Osteoblast (primary cell): ENCODE measurements at regions not wholly inside any gene's neighbourhood (a gene's known extent, or its start where the extent isn't known, plus 50 kb on each side); places are given as distances from the start of the nearest gene placed in this dataset.
A peak's percentile ranks its signal among the peaks of the same experiment; 100 is the strongest.

Experiments used
- DNase-seq: peaks from one replicate; pipeline ENCODE4 v3.0.0; 2011; ENCODE audit warnings: low spot score, mixed read lengths; ENCODE audit not compliant: insufficient read length; ENCODE audit errors: missing footprints
- H2AFZ ChIP-seq: 2 replicates; pipeline ENCODE4 v1.6.0; 2011; ENCODE audit warnings: mild to moderate bottlenecking, low read length
- H3K27ac ChIP-seq: 2 replicates; pipeline ENCODE4 v1.5.1; 2011; ENCODE audit warnings: mild to moderate bottlenecking, low read depth, low read length, moderate library complexity
- H3K27me3 ChIP-seq: 2 replicates; pipeline ENCODE4 v1.6.0; 2012; ENCODE audit warnings: mild to moderate bottlenecking, control low read depth, inconsistent platforms, low read length, moderate library complexity; ENCODE audit not compliant: insufficient read depth
- H3K36me3 ChIP-seq: 2 replicates; pipeline ENCODE4 v1.5.1; 2011; ENCODE audit warnings: mild to moderate bottlenecking, low read length, control low read depth, moderate library complexity; ENCODE audit not compliant: insufficient read depth
- H3K4me1 ChIP-seq: 2 replicates; pipeline ENCODE4 v1.5.1; 2011; ENCODE audit warnings: mild to moderate bottlenecking, low read length, control low read depth, moderate library complexity; ENCODE audit not compliant: insufficient read depth
- H3K4me2 ChIP-seq: 2 replicates; pipeline ENCODE4 v1.6.0; 2011; ENCODE audit warnings: mild to moderate bottlenecking, low read length; ENCODE audit not compliant: insufficient read depth
- H3K4me3 ChIP-seq: fragments of 200-600 bp; sonication (generic); 3 replicates; pipeline ENCODE4 v1.5.1; 2012; ENCODE audit warnings: mild to moderate bottlenecking, low read length, inconsistent platforms; ENCODE audit not compliant: insufficient read depth
- H3K79me2 ChIP-seq: 2 replicates; pipeline ENCODE4 v1.6.0; 2012; ENCODE audit warnings: mild to moderate bottlenecking, low read length, control low read depth, inconsistent platforms; ENCODE audit not compliant: insufficient read depth
- H3K9me3 ChIP-seq: 2 replicates; pipeline ENCODE4 v1.5.1; 2011; ENCODE audit warnings: low read depth, low read length, control low read depth
- H4K20me1 ChIP-seq: 2 replicates; pipeline ENCODE4 v1.6.0; 2012; ENCODE audit warnings: mild to moderate bottlenecking, low read length, control low read depth; ENCODE audit not compliant: insufficient read depth
- CTCF ChIP-seq: IDR thresholded peaks from 2 replicates; pipeline ENCODE4 v1.5.1; 2011; ENCODE audit warnings: mild to moderate bottlenecking, low read depth, low read length, moderate library complexity; ENCODE audit errors: extremely low read depth

- Histone ChIP-seq H3K4me2 (no peak overlapping the region), H4K20me1 (no peaks in the 10 kb centered on the region), H3K4me3 (no peak overlapping the region), H2AFZ (no peak overlapping the region), H3K4me1 (peaks cover 35% of the 10 kb centered on the region), H3K27me3 (no peaks in the 10 kb centered on the region), H3K27ac (no peak overlapping the region), H3K36me3 (no peaks in the 10 kb centered on the region), H3K79me2 (no peaks in the 10 kb centered on the region), H3K9me3 (no peaks in the 10 kb centered on the region)
- TF ChIP-seq CTCF: no peak
- DNase-seq: no peak
These were observed 179.9 kb downstream of the PCSK1 start for GRCh38 chr5:96253140-96253539.

- no peak overlapping the region for H3K4me2 ChIP-seq
- H3K27ac ChIP-seq: no peak overlapping the region
- H3K9me3 ChIP-seq: no peaks in the 10 kb centered on the region
- no peaks in the 10 kb centered on the region for H4K20me1 ChIP-seq
- no peak overlapping the region for H2AFZ ChIP-seq
- no peaks in the 10 kb centered on the region for H3K79me2 ChIP-seq
- H3K27me3 ChIP-seq: no peaks in the 10 kb centered on the region
- H3K4me1 ChIP-seq: peaks cover 35% of the 10 kb centered on the region
- no peak for DNase-seq
- H3K4me3 ChIP-seq: no peak overlapping the region
- no peaks in the 10 kb centered on the region for H3K36me3 ChIP-seq
- TF ChIP-seq CTCF: no peak
These were observed 180.5 kb downstream of the PCSK1 start for GRCh38 chr5:96252596-96252995.

GRCh38 chr5:96250782-96251181 lies 182.3 kb downstream of the PCSK1 start:
- Histone ChIP-seq H3K9me3 (no peaks in the 10 kb centered on the region), H3K27ac (no peak overlapping the region), H3K4me2 (no peak overlapping the region), H3K4me1 (peaks cover 37% of the 10 kb centered on the region), H4K20me1 (no peaks in the 10 kb centered on the region), H2AFZ (no peak overlapping the region), H3K27me3 (no peaks in the 10 kb centered on the region), H3K79me2 (no peaks in the 10 kb centered on the region), H3K4me3 (no peak overlapping the region), H3K36me3 (no peaks in the 10 kb centered on the region)
- TF ChIP-seq CTCF: no peak
- DNase-seq: no peak

- H3K36me3 ChIP-seq: no peaks in the 10 kb centered on the region
- H4K20me1 ChIP-seq: no peaks in the 10 kb centered on the region
- TF ChIP-seq CTCF: no peak
- H3K9me3 ChIP-seq: no peaks in the 10 kb centered on the region
- H3K4me1 ChIP-seq: peaks cover 47% of the 10 kb centered on the region
- H3K27me3 ChIP-seq: no peaks in the 10 kb centered on the region
- no peak overlapping the region for H2AFZ ChIP-seq
- no peak overlapping the region for H3K4me3 ChIP-seq
- no peak for DNase-seq
- no peaks in the 10 kb centered on the region for H3K79me2 ChIP-seq
- no peak overlapping the region for H3K4me2 ChIP-seq
- H3K27ac ChIP-seq: peak overlapping the region; percentile 81
These were observed 184.9 kb downstream of the PCSK1 start for GRCh38 chr5:96248131-96248530.
